Kidney epithelial cell (primary cell): ENCODE measurements at regions not wholly inside any gene's neighbourhood (a gene's known extent, or its start where the extent isn't known, plus 50 kb on each side); places are given as distances from the start of the nearest gene placed in this dataset.
A peak's percentile ranks its signal among the peaks of the same experiment; 100 is the strongest.

Experiments
- DNase-seq: peaks from one replicate; pipeline ENCODE4 v3.0.0-alpha.2; 2010; ENCODE audit warnings: low read depth
- H3K27me3 ChIP-seq: 2 replicates; pipeline ENCODE4 v1.6.0; 2011; ENCODE audit warnings: low read length; ENCODE audit not compliant: control insufficient read depth, insufficient read depth
- H3K36me3 ChIP-seq: 2 replicates; pipeline ENCODE4 v1.5.1; 2011; ENCODE audit warnings: low read length; ENCODE audit not compliant: control insufficient read depth, insufficient read depth
- H3K4me3 ChIP-seq: 2 replicates; pipeline ENCODE4 v1.5.1; 2011; ENCODE audit warnings: low read depth, mild to moderate bottlenecking, control low read depth, low read length
- CTCF ChIP-seq: IDR thresholded peaks from 2 replicates; pipeline ENCODE4 v1.5.1; 2011; ENCODE audit warnings: mild to moderate bottlenecking, moderate library complexity, low read length, control low read depth, inconsistent platforms; ENCODE audit not compliant: insufficient read depth, poor library complexity, severe bottlenecking

GRCh38 chr4:180541678-180542077, 1701.5 kb upstream of the TENM3 start:
- no peak for TF ChIP-seq CTCF
- Histone ChIP-seq H3K27me3 (no peaks in the 10 kb centered on the region), H3K4me3 (no peak overlapping the region), H3K36me3 (no peaks in the 10 kb centered on the region)
- DNase-seq: no peak

- TF ChIP-seq CTCF: no peak
- Histone ChIP-seq H3K36me3 (no peaks in the 10 kb centered on the region), H3K4me3 (no peak overlapping the region), H3K27me3 (no peaks in the 10 kb centered on the region)
- DNase-seq: peak; percentile 48
Measured at GRCh38 chr4:180542445-180543100, 1700.6 kb upstream of the TENM3 start.

- TF ChIP-seq CTCF: no peak
- DNase-seq: no peak
- no peaks in the 10 kb centered on the region for H3K36me3 ChIP-seq
- H3K4me3 ChIP-seq: no peak overlapping the region
- no peaks in the 10 kb centered on the region for H3K27me3 ChIP-seq
Measured at GRCh38 chr4:180550106-180550505, 1693.1 kb upstream of the TENM3 start.

- peak; percentile 26 for TF ChIP-seq CTCF
- no peaks in the 10 kb centered on the region for H3K27me3 ChIP-seq
- no peak overlapping the region for H3K4me3 ChIP-seq
- no peak for DNase-seq
- no peaks in the 10 kb centered on the region for H3K36me3 ChIP-seq
Measured at GRCh38 chr4:180557348-180557747, 1685.9 kb upstream of the TENM3 start.

- DNase-seq: no peak
- no peaks in the 10 kb centered on the region for H3K27me3 ChIP-seq
- no peak overlapping the region for H3K4me3 ChIP-seq
- TF ChIP-seq CTCF: no peak
- H3K36me3 ChIP-seq: no peaks in the 10 kb centered on the region
Measured at GRCh38 chr4:180557950-180558349, 1685.3 kb upstream of the TENM3 start.

- no peak for DNase-seq
- no peaks in the 10 kb centered on the region for H3K36me3 ChIP-seq
- no peaks in the 10 kb centered on the region for H3K27me3 ChIP-seq
- no peak for TF ChIP-seq CTCF
- no peak overlapping the region for H3K4me3 ChIP-seq
Measured at GRCh38 chr4:180558427-180558826, 1684.8 kb upstream of the TENM3 start.
